NCI-H2227 treated with DMSO at 0.1 percent for 48 hours (cell line): ENCODE measurements at regions not wholly inside any gene's neighbourhood (a gene's known extent, or its start where the extent isn't known, plus 50 kb on each side); places are given as distances from the start of the nearest gene placed in this dataset.
"Not testable (repeated sequence)": the region's sequence is repeated elsewhere in the genome, so short reads cannot be mapped to it uniquely, and the experiment has no call there.

Source experiments
- DNase-seq: peaks from one replicate; lab custom pipeline; 2025; lab: John Stamatoyannopoulos, UW

DNA sequence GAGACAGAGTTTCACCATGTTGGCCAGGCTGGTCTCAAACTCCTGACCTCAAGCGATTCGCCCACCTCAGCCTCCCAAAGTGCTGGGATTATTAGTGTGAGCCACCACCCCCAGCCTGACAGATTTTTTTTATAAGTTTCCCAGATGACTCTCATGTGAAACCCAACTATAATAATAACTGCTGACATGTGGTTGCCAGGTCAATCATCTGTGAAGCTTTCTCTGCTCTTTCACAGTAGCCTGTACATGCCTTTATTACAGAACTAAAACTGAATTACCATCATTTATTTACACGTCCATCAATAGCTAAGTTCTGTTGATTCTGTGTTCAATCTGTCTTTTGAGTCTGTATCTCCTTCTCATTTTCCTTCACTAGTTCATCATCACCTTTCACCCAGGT is 218.5 kb downstream of the RPS29 start:
- DNase-seq, result no peak

DNA sequence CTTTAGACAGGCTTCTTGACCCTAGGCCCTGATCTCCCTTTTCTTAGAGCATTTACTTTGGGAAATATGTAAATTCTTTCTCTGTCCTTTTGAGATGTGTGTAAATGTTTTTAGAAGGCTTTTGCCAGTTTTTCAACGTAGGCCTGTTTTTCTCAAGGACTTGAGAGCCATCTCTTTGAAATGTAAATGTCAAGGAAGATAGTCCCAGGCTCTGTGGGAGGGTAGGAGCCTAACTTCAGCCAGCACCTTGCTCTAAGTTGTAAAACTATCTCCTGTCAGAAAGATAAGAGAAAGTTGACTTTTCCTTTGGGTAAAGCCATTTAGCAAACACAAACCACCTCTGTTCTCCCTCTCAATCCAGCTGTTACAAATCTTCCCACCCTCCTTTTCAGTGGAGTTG is 219.8 kb downstream of the RPS29 start:
- no peak for DNase-seq

DNA sequence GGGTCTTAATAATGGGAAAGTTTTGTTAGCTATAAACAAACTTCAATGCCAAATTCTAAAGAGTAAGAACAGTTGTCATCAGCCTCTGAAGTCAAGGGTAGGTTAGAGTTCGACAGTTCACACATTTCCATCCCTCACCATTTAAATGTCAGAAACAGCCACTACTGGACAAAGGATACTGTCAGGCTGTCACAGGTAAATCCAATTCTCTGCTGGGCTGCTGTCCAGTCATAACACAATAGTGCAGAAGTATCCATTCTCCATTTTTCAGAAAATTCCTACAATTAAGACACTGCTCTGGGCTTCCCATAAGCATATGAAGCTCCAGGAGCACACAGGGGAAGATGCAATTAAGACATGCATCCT is 221.4 kb downstream of the RPS29 start:
- no peak for DNase-seq

- DNase-seq, result no peak
Measured at GRCh38 chr14:49363821-49364751, 222.1 kb downstream of the RPS29 start.

GRCh38 chr14:49362916-49363315 is 223.3 kb downstream of the RPS29 start:
- no peak for DNase-seq

- DNase-seq, result no peak
Measured at GRCh38 chr14:49339130-49339529, 247.1 kb downstream of the RPS29 start.

- no peak for DNase-seq
Measured at GRCh38 chr14:49319810-49320209, 266.4 kb downstream of the RPS29 start.

GRCh38 chr14:49315570-49315969 is 270.6 kb downstream of the RPS29 start:
- no peak for DNase-seq

GRCh38 chr14:49314737-49315136 is 271.4 kb downstream of the RPS29 start:
- no peak for DNase-seq

DNA sequence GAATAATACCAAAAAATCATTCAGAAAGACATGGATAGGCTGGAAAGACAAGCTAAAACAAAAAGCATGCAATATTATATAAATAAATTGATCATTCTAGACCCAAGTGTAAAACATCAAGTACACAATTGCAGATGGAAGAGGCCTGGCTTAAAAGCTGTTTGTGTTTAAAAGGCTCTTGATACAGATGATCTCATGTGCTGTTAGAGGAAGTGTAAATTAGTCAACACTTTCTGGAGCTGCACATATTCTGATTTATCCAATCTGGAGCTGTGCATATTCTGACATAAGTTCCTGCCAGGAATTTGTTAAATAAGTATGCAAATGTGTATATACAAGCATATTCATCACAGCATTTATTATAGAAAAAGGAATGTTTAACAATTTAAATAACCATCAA is 273.1 kb downstream of the RPS29 start:
- DNase-seq, result no peak

DNA sequence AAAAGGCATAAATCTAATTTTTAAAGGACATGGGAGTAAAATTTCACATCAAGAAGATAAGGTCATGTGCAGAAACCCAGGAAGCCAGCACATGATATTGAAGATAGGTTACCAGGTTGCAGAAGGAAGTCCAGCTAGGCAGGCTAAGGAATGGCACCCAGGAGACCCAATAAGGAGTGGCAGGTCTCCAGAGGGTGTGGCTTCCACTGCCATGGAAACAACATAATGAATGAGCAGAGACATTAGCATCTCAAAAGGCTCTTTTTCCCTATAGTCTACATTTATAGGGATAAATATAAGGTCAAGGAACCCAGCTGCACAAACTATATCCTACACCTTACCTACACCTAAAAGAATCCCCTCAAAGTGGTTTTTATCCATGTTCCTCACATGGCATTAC is 275.9 kb downstream of the RPS29 start:
- no peak for DNase-seq

DNA sequence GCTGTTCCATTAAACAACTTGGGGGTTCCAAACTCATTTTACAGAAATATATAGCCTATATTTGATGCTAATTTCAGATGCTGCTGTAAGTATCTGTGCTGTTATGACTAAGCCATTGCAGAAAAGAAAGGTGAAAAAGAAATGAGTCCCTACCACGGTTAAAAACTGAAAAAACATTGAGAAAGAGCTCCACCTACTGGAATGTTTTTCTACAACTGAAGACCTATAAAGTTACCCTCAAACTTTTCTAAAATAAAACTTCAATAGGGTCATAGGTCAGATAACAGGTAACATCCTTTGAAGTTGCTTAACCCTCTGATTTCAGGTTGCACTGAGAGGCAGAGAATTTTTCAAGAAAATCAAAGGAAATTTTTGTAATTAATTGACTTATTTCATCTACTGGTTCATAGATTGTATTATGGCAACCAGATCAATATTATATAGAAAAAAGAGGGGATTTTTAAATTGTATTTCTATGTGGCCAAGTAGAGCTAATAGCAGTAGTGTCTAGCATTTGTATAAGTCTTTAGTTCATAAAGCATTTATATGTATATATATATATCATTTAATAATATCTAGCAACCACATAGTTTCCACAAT is 279.9 kb downstream of the RPS29 start:
- no peak for DNase-seq

DNA sequence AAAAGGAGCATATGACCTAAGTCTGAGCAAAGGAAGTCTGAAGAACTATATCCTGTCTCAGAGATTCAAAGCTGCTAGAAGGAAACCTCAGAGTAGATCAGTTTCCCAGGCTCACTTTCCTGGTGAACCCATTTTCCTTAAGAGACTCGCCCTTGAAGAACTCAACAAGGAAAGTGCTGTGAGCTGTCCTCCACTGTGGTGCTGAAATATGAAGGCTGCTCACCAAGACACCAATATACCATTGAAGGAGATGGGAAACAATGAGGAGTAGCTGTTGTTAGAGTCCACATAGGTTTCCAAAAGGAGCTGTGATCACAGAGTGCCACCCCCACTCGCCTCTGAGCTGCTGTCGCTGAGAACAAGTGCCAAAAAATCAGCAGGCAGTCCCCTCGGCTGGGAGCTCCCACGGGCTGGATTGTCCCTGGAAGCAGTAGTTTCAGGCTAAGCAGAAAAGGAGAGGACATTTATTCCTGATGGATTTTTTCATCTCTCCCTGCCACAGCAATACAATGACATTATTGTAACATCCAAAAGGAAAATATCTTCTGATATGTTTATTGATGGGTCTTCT is 282.1 kb downstream of the RPS29 start:
- no peak for DNase-seq

DNA sequence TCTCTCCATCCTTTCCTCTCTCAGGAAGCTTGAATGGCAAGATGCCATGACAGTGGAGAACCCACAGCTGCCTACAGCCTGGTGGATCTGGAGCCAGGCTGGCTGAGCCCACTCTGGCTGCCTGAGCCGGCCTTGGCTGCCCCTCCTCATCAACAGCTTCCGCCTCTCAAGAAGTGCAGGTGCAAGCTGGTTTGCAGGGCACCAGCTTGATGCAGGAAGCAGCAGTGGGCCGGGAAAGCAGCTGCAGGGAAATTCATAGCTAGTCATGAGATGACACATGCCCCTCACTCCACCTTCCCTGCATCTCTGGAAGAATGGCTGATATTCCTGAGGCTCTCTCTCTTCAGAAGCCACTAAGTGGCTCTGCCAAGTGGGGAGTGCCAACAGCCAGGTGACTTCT is 289.1 kb downstream of the RPS29 start:
- no peak for DNase-seq

GRCh38 chr14:49294621-49295148 is 291.5 kb downstream of the RPS29 start:
- DNase-seq, result no peak

GRCh38 chr14:49287004-49287403 is 299.2 kb downstream of the RPS29 start:
- DNase-seq, result no peak

- no peak for DNase-seq
Measured at GRCh38 chr14:49286257-49286983, 299.8 kb downstream of the RPS29 start.

GRCh38 chr14:49280566-49280965 is 305.6 kb downstream of the RPS29 start:
- DNase-seq, result no peak

DNA sequence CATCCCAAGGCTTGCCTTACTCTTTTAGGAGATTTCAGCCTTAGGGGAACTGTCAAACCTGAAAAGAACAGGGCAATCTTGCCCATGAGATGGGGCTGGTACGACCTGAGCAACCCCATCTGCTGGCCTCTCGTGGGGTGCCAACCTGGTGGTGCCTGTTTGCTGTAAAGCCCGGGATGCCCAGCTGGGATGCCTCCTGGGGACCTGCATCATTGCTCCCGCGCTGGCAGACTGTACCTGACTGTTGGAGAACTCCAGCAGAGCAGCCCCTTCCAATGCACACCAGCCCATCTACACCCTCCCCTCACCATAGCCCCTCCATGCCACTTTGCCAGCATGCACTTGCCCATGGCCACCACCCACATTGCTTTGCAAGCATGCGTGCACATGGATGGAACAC is 335.7 kb downstream of the RPS29 start:
- no peak for DNase-seq

GRCh38 chr14:49250109-49250508 is 336.1 kb downstream of the RPS29 start:
- no peak for DNase-seq

GRCh38 chr14:49249022-49249421 is 337.2 kb downstream of the RPS29 start:
- DNase-seq, result no peak

GRCh38 chr14:49243777-49244176 is 342.4 kb downstream of the RPS29 start:
- not testable (repeated sequence) for DNase-seq
